Activated CD8-positive, alpha-beta memory T cell treated with anti-CD3 and anti-CD28 coated beads, Interleukin-2, amount 10 ng/mL, durations not matched to agents 7 days and 5 days (primary cell): ENCODE measurements at regions not wholly inside any gene's neighbourhood (a gene's known extent, or its start where the extent isn't known, plus 50 kb on each side); places are given as distances from the start of the nearest gene placed in this dataset.
A peak's percentile ranks its signal among the peaks of the same experiment; 100 is the strongest.
"Not testable (repeated sequence)": the region's sequence is repeated elsewhere in the genome, so short reads cannot be mapped to it uniquely, and the experiment has no call there.

Source experiments
- ATAC-seq: fragments of 150-1000 bp; cut with Tn5 transposase; one replicate; pipeline ENCODE4 v1.10.0; 2021; ENCODE audit warnings: moderate library complexity
- CTCF ChIA-PET: fragments of 350-600 bp; sonication (Branson Sonifier 250); formaldehyde crosslinking; loops from one replicate; lab custom pipeline; 2021; ENCODE audit warnings: antibody characterized with exemption; lab: Charles Lee
- DNase-seq: peaks from one replicate; pipeline ENCODE4 v3.0.0-alpha.2; 2020
- H3K27ac Mint-ChIP-seq: one replicate; pipeline ENCODE4 v1.8.0; 2021; ENCODE audit warnings: mild to moderate bottlenecking, mixed read lengths
- H3K27me3 Mint-ChIP-seq: one replicate; pipeline ENCODE4 v1.8.0; 2021; ENCODE audit warnings: mixed read lengths
- H3K36me3 Mint-ChIP-seq: one replicate; pipeline ENCODE4 v1.8.0; 2021; ENCODE audit warnings: mild to moderate bottlenecking, mixed read lengths
- H3K4me1 Mint-ChIP-seq: one replicate; pipeline ENCODE4 v1.8.0; 2021; ENCODE audit warnings: mixed read lengths
- H3K4me3 Mint-ChIP-seq: one replicate; pipeline ENCODE4 v1.8.0; 2021; ENCODE audit warnings: mild to moderate bottlenecking, moderate library complexity, mixed read lengths
- H3K9me3 Mint-ChIP-seq: one replicate; pipeline ENCODE4 v1.8.0; 2022; ENCODE audit warnings: low read depth, mixed read lengths

DNA sequence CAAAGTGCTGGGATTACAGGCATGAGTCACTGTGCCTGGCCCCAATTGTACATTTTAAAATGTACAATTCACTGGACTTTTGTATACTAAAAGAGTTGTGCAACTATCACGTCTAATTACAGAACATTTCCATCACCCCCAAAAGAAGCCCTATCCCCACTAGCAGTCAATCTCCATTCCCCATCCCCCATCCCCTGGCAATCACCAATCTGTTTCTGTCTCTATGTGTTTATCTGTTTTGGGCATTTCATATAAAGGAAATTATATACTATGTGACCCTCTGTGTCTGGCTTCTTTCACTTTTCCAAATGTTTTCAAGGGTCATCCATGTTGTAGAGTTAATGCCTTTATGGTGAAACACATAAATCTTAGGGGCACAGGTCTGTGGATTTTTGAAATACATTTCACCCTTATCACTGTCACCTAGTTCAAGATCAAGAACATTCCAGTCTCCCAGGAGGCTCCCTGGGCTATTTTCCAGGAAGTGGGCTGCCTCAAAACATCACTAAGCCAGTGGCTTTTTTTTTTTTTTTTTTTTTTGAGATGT lies 129.2 kb downstream of the CRLF3 start:
- DNase-seq, H3K27ac Mint-ChIP-seq, H3K4me3 Mint-ChIP-seq, CTCF ChIA-PET, H3K9me3 Mint-ChIP-seq, H3K36me3 Mint-ChIP-seq, ATAC-seq: not testable (repeated sequence)
- peaks cover 14% of the 10 kb centered on the region for H3K27me3 Mint-ChIP-seq
- H3K4me1 Mint-ChIP-seq: peaks cover 15% of the 10 kb centered on the region

DNA sequence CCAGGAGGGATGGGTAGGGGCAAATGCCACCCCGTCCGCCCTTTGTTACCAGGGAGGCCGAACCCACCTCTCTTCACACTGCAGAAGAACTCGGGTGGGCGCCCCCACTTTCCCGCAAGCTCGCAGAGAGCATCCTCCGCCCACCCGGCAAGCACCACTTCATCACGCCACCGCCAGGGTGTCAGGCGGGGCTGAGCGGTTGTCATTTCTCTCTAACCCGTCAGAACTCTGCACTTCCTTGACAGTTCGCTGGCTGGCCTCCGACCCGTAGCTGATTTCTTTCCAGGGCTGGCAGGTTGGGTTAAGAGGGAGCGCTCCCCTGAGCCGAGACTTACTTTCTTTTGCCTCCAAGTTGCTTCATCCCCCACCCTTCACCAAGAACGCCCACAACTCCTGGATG lies 130.7 kb downstream of the CRLF3 start:
- not testable (repeated sequence) for H3K9me3 Mint-ChIP-seq, H3K27me3 Mint-ChIP-seq, H3K36me3 Mint-ChIP-seq
- ATAC-seq (peak; percentile 89), DNase-seq (peak; percentile 78)
- Mint-ChIP-seq H3K27ac (peak overlapping the region; percentile 22), H3K4me1 (peaks cover 15% of the 10 kb centered on the region), H3K4me3 (peak overlapping the region; percentile 54)
- CTCF ChIA-PET: interaction anchor here (1.3 to 1.5 kb wide), 2 partner anchors 26 to 94 kb away, joined by 3 to 4 read pairs; no protein-coding TSS in a partner anchor

DNA sequence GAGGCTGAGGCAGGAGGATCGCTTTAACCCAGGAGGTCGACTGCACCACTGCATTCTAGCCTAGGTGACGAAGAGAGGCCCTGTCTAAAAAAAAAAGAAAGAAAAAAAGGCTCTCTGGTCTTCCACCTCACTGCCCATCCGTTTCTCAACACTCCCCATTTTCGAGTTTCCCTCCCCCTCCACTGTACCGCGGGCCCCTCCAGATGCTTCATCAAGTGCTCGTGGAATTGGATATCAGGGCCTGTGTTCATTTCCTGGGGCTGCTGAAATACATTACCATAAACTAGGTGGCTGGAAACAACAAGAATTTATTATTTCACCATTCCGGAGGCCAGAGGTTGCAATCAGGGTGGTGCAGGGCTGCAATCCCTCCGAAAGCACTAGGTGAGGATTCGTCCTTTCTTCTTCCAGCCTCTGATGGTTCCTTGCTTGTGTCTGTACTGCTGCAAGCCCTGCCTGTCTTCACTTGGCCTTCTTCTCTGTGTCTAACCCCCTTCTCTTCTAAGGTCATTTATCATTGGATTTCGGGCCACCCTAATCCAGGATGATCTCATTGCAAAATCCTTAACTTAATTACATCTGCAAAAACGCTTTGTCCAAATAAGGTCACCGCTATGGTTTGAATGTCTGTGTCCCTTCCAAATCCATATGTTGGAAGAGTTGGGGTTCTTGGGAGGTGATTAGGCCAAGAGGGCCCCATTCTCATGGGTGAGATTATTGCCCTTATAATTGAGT lies 135.1 kb downstream of the CRLF3 start:
- not testable (repeated sequence) for ATAC-seq, H3K36me3 Mint-ChIP-seq, DNase-seq, H3K27ac Mint-ChIP-seq, H3K4me3 Mint-ChIP-seq, H3K9me3 Mint-ChIP-seq, H3K4me1 Mint-ChIP-seq
- peaks cover 17% of the 10 kb centered on the region for H3K27me3 Mint-ChIP-seq
- CTCF ChIA-PET: interaction anchor here (1.4 kb wide), 1 partner anchor 8 kb away, joined by 8 read pairs; no protein-coding TSS in a partner anchor

DNA sequence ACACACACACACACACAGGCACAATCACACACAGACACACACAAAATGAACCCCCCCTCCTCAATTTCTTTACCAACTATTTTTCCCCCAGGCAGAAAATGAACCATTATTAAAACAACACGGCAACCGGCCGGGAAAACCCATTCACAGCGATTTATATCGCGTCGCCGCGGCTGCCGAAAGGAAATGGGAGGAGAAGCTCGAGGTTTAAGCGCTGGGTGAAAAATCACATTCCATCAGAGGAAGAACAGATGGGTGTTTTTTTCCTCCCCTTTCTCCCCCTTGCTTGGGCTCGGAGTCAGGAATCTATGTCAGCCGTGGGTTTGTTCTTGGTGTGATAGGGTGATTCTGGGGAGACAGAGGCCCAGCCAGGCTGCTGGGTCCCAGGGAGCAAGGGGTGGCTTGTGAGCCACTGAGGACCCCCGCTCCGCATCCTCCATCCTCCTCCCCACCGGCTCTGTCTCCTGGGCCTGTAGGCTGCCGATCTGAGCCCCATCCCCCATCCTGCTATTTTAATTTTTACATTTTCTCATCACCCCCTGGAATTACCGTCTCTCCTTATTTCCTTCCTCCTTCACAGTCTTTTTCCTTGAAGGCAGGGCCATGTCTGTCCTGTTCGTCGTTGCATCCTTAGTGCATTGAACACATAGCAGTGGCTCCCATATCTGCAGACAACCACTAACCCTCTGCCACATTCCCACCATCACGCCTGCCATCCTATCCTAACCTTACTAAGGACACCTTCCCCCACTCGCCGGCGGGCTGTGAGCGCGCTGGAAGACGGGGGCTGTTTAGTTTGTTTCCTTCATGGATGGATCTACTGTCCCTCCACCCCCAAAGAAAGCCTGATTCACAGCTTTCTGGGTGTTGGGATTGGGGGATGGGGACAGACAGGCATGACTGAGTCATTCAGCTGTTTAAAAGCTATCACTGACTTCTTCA lies 137.7 kb downstream of the CRLF3 start:
- H3K27me3 Mint-ChIP-seq: peaks cover 12% of the 10 kb centered on the region
- H3K4me1 Mint-ChIP-seq, H3K9me3 Mint-ChIP-seq, H3K36me3 Mint-ChIP-seq, H3K4me3 Mint-ChIP-seq, H3K27ac Mint-ChIP-seq, ATAC-seq, DNase-seq: not testable (repeated sequence)
- CTCF ChIA-PET: interaction anchor here (0.6 kb wide), 1 partner anchor 581 kb away, joined by 3 read pairs; no protein-coding TSS in a partner anchor

DNA sequence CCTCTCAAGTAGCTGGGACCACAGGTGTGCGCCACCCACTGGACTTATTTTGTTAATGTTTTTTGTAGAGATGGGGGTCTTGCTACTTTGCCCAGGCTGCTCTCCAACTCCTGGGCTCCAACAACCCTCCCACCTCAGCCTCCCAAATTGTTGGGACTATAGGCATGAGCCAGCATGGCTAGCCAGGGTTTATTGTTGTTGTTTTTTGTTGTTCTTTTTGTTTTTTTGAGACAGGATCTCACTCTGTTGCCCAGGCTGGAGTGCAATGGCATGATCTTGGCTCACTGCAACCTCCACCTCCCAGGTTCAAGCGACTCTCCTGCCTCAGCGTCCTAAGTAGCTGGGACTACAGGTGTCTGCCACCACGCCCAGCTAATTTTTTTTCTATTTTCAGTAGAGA lies 142.2 kb downstream of the CRLF3 start:
- H3K9me3 Mint-ChIP-seq, ATAC-seq, CTCF ChIA-PET, H3K27ac Mint-ChIP-seq, DNase-seq, H3K4me3 Mint-ChIP-seq, H3K36me3 Mint-ChIP-seq, H3K4me1 Mint-ChIP-seq: not testable (repeated sequence)
- peaks cover 16% of the 10 kb centered on the region for H3K27me3 Mint-ChIP-seq

DNA sequence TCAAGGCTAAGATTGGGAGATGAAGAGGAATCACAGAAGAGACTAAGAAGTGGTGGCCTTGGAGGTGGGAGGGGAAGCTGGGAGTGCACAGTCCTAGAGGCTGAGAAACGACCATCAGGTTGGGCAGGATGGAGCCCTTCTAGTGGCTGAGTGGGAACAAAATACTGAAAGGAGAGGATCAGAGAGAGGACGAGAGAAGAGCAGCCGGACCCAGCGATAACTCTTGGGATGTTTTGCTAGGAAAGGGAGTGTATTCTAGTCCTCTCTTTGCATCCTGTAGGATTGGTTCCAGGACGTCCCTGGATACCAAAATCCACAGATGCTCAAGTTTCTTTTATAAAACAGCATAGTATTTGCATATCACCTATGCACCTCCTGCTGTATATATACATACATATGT lies 143.8 kb downstream of the CRLF3 start:
- DNase-seq, H3K27ac Mint-ChIP-seq, H3K27me3 Mint-ChIP-seq, H3K4me3 Mint-ChIP-seq, H3K36me3 Mint-ChIP-seq, CTCF ChIA-PET, ATAC-seq, H3K4me1 Mint-ChIP-seq, H3K9me3 Mint-ChIP-seq: not testable (repeated sequence)

DNA sequence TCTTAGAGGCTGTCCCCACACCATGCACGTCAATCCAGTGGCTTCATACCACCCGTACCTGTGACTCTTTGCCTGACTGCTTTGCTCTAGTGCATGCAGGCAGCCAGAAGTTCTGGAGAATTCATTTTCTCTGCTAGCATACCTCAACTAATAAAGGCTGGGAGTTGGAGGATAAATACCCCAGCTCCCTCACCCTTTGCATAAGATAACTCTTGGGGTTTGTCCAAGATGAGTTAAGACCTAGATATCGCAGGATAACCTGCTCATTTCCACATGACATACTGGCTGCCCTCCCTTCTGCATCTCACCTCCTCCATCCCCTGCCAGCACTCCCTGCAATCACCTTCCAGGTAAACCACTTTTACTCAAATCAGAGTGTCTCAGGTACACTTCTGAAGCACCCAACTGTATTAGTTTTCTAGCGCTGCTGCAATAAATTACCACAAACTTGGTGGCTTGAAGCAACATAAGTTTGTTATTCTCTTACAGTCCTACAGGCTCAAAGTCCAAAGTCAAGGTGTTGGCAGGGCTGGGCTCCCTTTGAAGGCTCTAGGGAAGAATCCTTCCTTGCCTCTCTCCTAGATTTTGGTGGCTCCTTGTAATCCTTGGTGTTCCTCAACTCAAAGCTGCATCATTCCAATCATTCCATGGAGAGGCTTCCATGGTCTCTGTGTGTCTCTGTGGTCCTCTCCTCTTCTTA lies 146.8 kb downstream of the CRLF3 start:
- Mint-ChIP-seq H3K9me3 (no peaks in the 10 kb centered on the region), H3K36me3 (no peaks in the 10 kb centered on the region), H3K4me1 (peaks cover 1% of the 10 kb centered on the region), H3K27ac (no peak overlapping the region), H3K4me3 (no peak overlapping the region), H3K27me3 (peaks cover 4% of the 10 kb centered on the region)
- DNase-seq (no peak), ATAC-seq (no peak)
- CTCF ChIA-PET: interaction anchor here (1.0 kb wide), 1 partner anchor 20 kb away, joined by 3 read pairs; no protein-coding TSS in a partner anchor

DNA sequence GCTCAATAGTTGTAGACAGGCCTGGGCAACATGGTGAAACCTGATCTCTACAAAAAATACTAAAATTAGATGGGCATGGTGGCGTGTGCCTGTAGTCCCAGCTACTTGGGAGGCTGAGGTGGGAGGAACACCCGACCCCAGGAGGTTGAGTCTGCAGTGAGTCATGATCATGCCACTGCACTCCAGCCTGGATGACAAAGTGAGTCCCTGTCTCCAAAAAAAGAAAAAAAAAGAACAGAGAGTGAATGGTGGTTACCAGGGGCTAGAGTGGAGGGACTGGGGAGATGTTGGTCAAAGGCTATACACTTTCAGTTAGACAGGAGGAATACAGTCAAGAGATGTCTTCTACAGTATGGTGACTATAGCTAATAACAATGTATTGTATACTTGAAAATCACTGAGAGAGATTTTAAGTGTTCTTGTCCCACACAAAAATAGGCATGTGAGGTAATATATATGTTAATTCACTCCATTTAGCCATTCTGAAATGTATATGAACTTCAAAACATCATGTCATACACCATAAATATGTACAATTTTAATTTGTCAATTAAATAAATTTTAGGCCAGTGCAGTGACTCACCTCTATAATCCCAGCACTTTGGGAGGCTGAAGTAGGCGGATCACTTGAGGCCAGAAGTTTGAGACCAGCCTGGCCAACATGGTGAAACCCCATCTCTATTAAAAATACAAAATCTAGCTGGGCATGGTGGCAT lies 148.6 kb downstream of the CRLF3 start:
- DNase-seq, CTCF ChIA-PET, ATAC-seq, H3K27me3 Mint-ChIP-seq, H3K4me3 Mint-ChIP-seq, H3K9me3 Mint-ChIP-seq, H3K27ac Mint-ChIP-seq, H3K36me3 Mint-ChIP-seq, H3K4me1 Mint-ChIP-seq: not testable (repeated sequence)

DNA sequence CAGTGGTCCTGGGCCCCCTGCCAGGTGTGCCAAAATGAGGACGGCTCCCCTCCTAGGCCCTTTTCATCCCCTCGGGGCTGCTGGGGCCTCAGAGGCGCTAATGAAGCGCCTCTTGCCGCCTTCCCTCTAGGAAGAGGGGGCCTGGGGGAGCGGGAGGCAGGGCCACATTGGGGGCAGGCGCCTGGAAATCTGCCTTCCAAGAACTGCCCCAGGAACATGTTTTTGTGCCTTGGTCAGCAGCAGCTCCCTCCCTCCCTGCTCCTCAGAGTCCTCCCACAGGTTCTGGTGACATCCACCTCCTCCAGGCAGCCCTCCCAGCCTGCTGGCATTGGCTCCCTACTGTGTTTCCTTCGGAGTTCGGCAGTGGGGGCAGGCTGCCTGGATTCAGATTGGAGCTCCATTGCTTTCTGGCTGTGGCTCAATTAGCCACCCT lies 155.3 kb downstream of the CRLF3 start:
- H3K27ac Mint-ChIP-seq, H3K36me3 Mint-ChIP-seq, CTCF ChIA-PET, H3K27me3 Mint-ChIP-seq, H3K4me3 Mint-ChIP-seq, ATAC-seq, H3K4me1 Mint-ChIP-seq, DNase-seq, H3K9me3 Mint-ChIP-seq: not testable (repeated sequence)

DNA sequence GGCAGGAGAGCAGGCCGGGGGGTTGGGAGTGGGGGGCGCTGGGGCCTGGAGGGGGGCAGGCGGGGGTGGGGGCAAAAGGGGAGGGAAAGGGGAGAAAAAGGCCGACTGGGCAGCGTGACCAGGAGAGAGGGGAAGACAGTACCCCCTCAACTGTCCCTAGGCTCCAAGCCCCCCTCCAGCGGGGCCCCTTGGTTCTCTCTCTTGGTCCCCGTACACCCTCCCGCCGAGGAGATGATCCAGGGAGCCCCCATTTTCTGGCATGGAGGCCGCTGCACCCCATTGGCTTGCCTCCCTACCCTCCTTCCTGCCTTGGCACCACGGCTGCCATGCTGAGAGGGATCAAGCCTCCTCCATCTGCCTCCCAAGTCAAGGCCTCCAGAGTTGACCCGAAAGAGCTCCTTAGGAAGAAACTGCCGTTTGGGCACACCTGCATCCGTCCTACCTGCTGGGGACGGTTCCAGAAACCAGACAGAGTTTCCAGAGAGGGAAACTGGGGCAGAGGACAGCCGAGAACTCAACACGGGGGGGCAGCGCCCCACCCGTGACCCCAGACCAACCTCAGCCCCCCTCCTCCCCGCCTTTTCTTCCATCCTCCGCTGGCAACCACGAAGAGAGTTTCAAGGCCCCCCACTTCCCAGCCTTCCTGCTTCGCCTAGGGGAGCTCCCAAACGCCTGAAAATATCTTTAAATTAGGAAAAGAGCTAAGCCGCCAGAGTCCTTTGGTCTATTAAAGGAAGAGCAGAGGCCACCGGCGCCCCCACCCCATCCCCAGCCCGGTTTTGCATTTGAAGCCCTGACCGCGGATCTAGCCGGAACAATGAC lies 155.9 kb downstream of the CRLF3 start:
- not testable (repeated sequence) for H3K4me3 Mint-ChIP-seq, H3K27me3 Mint-ChIP-seq
- peak; percentile 46 for ATAC-seq

DNA sequence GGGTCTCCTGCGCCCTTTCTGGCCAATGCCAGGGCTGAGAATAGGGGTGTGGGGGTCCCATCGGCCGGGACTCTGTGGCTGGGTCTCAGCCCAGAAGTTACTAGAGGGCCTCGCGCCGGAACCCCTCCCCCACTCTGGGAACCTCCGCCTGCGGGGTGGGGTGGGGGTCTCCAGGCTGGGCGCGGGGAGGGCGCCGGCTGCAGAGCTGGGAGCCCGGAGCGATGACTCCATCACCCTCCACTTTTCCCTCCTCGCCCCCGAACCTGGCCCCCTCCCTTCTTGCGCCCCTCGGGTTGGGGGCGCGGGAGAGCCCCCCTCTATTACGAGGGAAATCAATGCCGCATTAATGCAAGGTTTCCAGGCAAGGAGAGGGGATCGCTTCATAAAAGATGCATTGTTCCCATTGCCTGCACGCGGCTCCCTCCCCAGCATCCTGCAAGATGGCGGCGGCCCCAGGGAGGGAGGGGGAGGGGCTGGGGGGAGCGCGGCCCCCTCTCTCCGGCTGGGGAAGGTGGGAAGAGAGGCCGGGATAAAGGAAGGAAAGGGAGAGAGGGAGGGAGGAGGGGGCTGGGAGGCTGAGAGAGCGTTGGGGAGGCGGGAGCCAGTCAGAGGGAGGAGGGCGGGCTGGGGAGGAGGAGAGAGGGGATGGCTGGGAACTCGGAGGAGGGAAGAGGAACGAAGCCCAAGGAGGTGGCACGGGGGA lies 156.7 kb downstream of the CRLF3 start:
- CTCF ChIA-PET, DNase-seq, H3K36me3 Mint-ChIP-seq, H3K27ac Mint-ChIP-seq, H3K9me3 Mint-ChIP-seq, H3K4me1 Mint-ChIP-seq, H3K27me3 Mint-ChIP-seq: not testable (repeated sequence)
- ATAC-seq: peak; percentile 76
- peak overlapping the region; percentile 42 for H3K4me3 Mint-ChIP-seq

More for the DNA sequence above, 155.9 kb downstream of the CRLF3 start:
- DNase-seq, H3K4me1 Mint-ChIP-seq, H3K27ac Mint-ChIP-seq, H3K9me3 Mint-ChIP-seq, CTCF ChIA-PET, H3K36me3 Mint-ChIP-seq: not testable (repeated sequence)
